Activated CD8-positive, alpha-beta T cell treated with anti-CD3 and anti-CD28 coated beads for 36 hours (primary cell): ENCODE measurements at regions not wholly inside any gene's neighbourhood (a gene's known extent, or its start where the extent isn't known, plus 50 kb on each side); places are given as distances from the start of the nearest gene placed in this dataset.

Experiments used
- ATAC-seq: fragments of 200-7000 bp; cut with Tn5 transposase; one replicate; pipeline ENCODE4 v1.10.0; 2021; ENCODE audit warnings: mild to moderate bottlenecking, moderate library complexity
- CTCF ChIA-PET: fragments of 350-600 bp; sonication (Branson Sonifier 250); formaldehyde crosslinking; loops from one replicate; lab custom pipeline; 2021; ENCODE audit warnings: antibody characterized with exemption; lab: Charles Lee
- POLR2A ChIA-PET: fragments of 350-600 bp; sonication (Branson Sonifier 250); formaldehyde crosslinking; loops from one replicate; lab custom pipeline; 2021; ENCODE audit warnings: antibody characterized with exemption; lab: Charles Lee
- DNase-seq: peaks from one replicate; pipeline ENCODE4 v3.0.0-alpha.2; 2020
- H3K27ac Mint-ChIP-seq: one replicate; pipeline ENCODE4 v1.8.0; 2021; ENCODE audit warnings: mild to moderate bottlenecking, mixed read lengths
- H3K27me3 Mint-ChIP-seq: one replicate; pipeline ENCODE4 v1.8.0; 2021; ENCODE audit warnings: mixed read lengths
- H3K36me3 Mint-ChIP-seq: one replicate; pipeline ENCODE4 v1.8.0; 2021; ENCODE audit warnings: low read depth, mixed read lengths
- H3K4me1 Mint-ChIP-seq: one replicate; pipeline ENCODE4 v1.8.0; 2021; ENCODE audit warnings: low read depth, mixed read lengths
- H3K4me3 Mint-ChIP-seq: one replicate; pipeline ENCODE4 v1.8.0; 2021; ENCODE audit warnings: mild to moderate bottlenecking, moderate library complexity, mixed read lengths
- H3K9me3 Mint-ChIP-seq: one replicate; pipeline ENCODE4 v1.8.0; 2021; ENCODE audit warnings: mixed read lengths
- CTCF ChIP-seq: fragments of 200-600 bp; IDR thresholded peaks from one replicate; pipeline ENCODE4 v1.8.0; 2022; ENCODE audit warnings: antibody characterized with exemption, mild to moderate bottlenecking
- intact Hi-C: fragments of 100-400 bp; cut with micrococcal nuclease; formaldehyde crosslinking; loops from one replicate; pipeline ENCODE4 v1.10.0; 2022

GRCh38 chr11:114912826-114913225 lies 234.5 kb downstream of the NXPE2 start:
- no peak for TF ChIP-seq CTCF
- ATAC-seq = no peak
- Mint-ChIP-seq H3K27ac (no peak overlapping the region), H3K36me3 (no peaks in the 10 kb centered on the region), H3K27me3 (no peaks in the 10 kb centered on the region), H3K4me3 (no peak overlapping the region), H3K9me3 (no peaks in the 10 kb centered on the region), H3K4me1 (no peaks in the 10 kb centered on the region)
- DNase-seq = no peak
- intact Hi-C loops = no loop called here
- POLR2A ChIA-PET = no interaction called here
- CTCF ChIA-PET = no interaction called here

DNA sequence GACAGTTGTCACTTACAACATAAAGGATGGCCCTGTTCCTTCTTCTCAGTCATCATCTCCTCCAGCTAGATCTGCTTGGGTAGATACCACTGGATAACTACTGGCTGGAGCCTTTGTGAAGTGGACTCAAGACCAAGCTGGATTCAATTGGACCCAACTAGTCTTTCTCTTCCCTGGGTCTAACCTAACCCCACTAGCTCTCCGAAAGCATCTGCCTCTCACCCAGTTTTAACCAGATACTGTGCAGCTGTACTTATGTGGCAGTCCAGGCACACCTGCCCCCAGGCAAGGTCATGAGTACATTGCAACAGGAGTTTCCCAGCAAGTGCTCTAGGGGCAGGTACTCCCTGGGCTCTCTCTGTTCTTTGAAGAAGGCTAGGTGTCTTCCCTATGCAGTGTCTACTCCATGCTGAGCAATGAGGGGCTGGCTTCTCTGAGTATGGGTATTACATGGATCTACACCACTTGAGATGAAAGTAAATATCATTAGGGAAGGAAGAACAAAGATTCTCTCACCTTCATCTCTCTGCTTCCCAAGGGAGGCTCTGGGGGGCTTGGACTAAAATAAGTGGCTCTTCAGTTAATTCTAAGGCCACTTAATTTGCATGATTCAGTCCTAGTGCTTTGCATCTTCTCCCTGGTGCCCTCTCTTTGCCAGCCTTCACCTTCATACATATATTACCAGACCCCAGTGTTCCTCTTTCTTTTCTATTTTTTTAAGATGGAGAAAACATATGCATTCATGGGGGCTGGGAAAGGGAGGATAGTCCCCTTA lies 236.1 kb downstream of the NXPE2 start:
- no peak for TF ChIP-seq CTCF
- POLR2A ChIA-PET = no interaction called here
- CTCF ChIA-PET = no interaction called here
- no peaks in the 10 kb centered on the region for H3K9me3 Mint-ChIP-seq
- ATAC-seq (no peak), DNase-seq (no peak)
- H3K4me1 Mint-ChIP-seq = no peaks in the 10 kb centered on the region
- no peak overlapping the region for H3K4me3 Mint-ChIP-seq
- H3K27ac Mint-ChIP-seq = no peak overlapping the region
- H3K36me3 Mint-ChIP-seq = no peaks in the 10 kb centered on the region
- no peaks in the 10 kb centered on the region for H3K27me3 Mint-ChIP-seq
- intact Hi-C loops = no loop called here

- Mint-ChIP-seq H3K27me3 (no peaks in the 10 kb centered on the region), H3K4me1 (no peaks in the 10 kb centered on the region), H3K9me3 (no peaks in the 10 kb centered on the region), H3K4me3 (no peak overlapping the region), H3K36me3 (no peaks in the 10 kb centered on the region), H3K27ac (no peak overlapping the region)
- intact Hi-C loops = no loop called here
- DNase-seq = no peak
- CTCF ChIA-PET = interaction anchor here (1.5 kb wide), 1 partner anchor 24 kb away, joined by 4 read pairs; no protein-coding TSS in a partner anchor
- POLR2A ChIA-PET = no interaction called here
- no peak for ATAC-seq
- no peak for TF ChIP-seq CTCF
Measured at GRCh38 chr11:114915871-114916805, 237.8 kb downstream of the NXPE2 start.

- ChIA-PET CTCF (no interaction called here), POLR2A (no interaction called here)
- DNase-seq (no peak), ATAC-seq (no peak)
- H3K36me3 Mint-ChIP-seq = no peaks in the 10 kb centered on the region
- H3K27me3 Mint-ChIP-seq = no peaks in the 10 kb centered on the region
- H3K9me3 Mint-ChIP-seq = no peaks in the 10 kb centered on the region
- H3K4me1 Mint-ChIP-seq = no peaks in the 10 kb centered on the region
- intact Hi-C loops = no loop called here
- H3K4me3 Mint-ChIP-seq = no peak overlapping the region
- H3K27ac Mint-ChIP-seq = no peak overlapping the region
- TF ChIP-seq CTCF = no peak
Measured at GRCh38 chr11:114918286-114918685, 240.0 kb downstream of the NXPE2 start.

DNA sequence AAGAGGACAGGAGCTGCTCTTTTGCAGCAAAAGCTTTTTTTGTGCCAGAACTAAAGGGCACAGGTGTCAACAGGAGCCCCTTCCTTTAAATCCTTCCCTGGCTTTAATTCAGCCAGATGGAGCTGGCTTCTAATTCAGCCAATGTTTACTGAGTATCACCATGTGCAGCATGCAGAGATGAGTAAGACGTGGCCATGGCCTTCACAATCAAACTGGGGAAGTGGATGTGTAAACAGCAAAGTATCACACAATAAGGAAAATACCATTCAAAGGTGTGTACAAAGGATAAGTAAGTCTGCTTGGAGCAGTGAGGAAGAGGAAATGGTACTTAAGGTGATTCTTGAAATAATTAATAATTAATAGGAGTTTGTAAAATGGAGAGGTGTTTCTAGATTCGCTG lies 243.4 kb downstream of the NXPE2 start:
- Mint-ChIP-seq H3K4me3 (no peak overlapping the region), H3K36me3 (no peaks in the 10 kb centered on the region), H3K27me3 (no peaks in the 10 kb centered on the region), H3K27ac (no peak overlapping the region), H3K9me3 (no peaks in the 10 kb centered on the region), H3K4me1 (no peaks in the 10 kb centered on the region)
- ChIA-PET CTCF (no interaction called here), POLR2A (interaction anchor here (0.6 kb wide), 1 partner anchor 195 kb away, joined by 3 read pairs; no protein-coding TSS in a partner anchor)
- intact Hi-C loops = no loop called here
- TF ChIP-seq CTCF = no peak
- ATAC-seq (no peak), DNase-seq (no peak)
